HG02943 (cell line): ENCODE measurements at regions not wholly inside any gene's neighbourhood (a gene's known extent, or its start where the extent isn't known, plus 50 kb on each side); places are given as distances from the start of the nearest gene placed in this dataset.

ENCODE experiments used
- ATAC-seq: cut with Tn5 transposase; IDR thresholded peaks from one replicate; pipeline ENCODE4 v1.9.1; 2021; ENCODE audit warnings: mild to moderate bottlenecking, low read depth, moderate library complexity; ENCODE audit not compliant: unreplicated experiment

DNA sequence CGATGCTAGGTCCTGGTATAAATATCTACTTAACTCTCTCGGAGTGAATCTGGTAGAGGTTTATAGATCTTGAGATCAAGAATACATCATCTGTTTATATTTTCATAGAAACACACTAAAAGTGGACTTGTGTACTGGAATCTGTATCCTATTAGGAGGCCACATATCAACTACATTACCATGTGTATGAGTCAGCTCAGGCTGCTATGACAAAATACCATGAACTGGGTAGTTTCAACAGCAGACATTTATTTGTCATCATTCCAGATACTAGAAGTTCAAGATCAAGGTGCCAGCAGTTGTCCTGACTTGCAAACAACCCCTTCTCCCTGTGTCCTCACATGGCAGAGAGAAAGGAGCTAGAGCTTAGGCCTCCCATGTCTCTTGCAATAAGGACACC is 113.9 kb upstream of the PFKP start:
- no peak for ATAC-seq

DNA sequence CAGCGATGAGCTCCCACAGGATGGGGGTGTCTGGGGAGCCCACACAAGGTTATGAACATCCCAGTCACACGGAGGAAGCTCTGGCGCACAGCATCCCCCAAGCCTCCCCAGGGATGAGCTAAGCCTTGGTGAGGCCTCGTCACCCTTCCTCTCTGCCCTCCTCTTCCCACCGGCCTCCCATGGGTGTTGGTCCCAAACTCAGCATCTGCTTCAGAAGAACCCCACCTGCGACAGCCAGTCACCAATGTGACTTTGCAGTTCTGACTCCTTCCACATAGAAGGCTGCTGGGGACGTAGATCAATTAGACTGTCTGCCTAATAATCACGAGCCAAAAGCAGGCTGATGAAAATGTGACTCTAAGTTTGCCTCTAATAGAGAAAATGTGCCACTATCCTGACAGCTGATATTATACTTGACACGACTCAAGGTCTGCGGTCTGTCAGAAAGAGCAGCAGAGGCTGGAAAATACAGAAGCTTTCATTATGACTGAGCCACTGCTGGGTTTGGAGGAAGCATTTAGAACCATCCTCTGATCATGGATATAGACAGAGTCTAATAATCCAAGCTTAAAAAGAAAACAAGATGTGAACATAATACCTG is 116.0 kb upstream of the PFKP start:
- no peak for ATAC-seq

DNA sequence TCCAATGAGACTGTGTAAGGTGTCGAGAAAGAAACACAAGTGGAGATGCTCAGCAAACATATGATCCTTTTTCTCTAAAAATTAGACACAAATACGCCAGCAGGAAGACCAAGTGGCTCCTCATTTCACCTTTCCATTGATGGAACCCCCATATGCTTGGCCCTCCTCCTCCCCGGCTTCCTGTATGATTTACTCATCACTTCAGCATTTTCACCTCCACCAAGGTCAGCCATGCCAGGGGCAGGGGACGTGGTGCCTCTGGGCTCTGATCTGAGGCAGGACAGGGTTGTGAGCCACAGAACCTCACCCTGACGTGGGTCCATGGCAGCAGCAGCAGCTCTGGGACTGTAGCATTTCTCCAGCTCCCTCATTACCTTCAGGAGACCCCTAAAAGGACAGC is 116.8 kb upstream of the PFKP start:
- ATAC-seq, result no peak

DNA sequence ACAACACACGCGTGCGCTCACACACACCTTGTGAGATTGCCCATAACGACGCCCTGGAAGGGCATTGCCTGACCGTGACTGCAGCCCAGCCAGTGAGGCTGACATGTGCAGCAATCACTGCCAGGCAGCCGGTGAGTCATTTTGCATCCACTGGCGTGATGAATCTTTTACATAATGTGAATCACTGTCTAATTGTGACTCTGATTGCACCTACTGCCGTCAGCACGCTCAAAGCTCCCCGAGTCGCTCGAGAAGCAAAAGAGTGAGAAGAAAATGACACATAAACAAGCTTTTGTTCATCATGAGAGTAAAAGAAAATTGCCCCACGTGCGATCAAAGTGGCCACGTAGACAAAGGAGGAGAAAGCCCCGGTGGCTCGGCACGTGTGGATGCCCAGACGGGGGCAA is 117.4 kb upstream of the PFKP start:
- ATAC-seq, result peak; percentile 50

DNA sequence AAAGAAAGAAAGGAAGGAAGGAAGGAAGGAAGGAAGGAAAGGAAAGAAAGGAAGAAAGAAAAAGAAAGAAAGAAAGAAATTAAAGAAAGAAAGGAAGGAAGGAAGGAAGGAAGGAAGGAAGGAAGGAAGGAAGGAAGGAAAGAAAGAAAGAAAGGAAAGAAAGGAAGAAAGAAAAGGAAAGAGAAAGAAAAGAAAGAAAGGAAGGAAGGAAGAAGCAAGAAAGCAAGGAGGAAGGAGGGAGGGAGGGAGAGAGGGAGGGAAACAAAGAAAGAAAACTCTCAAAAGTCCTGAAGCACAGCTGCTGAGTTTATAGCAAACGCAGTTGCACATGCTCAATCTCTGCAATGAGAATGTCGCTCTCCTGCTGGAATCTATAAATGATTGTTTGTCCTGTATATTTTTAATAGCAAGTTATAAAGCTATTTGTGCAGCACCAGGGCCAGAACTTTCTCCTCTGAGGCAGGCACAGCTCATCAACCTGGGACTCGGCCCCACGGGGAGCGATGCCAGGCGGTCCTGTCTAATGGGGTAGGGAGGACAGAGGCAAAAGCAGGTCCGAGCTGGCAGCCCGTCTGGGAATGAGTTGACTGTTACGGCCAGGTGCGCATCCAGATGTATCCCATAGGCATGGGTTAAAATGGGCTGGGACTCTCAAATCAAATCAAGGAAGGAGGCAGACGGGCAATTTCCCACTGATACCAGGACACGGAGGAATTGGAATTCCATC is 118.0 kb upstream of the PFKP start:
- ATAC-seq, result no peak

DNA sequence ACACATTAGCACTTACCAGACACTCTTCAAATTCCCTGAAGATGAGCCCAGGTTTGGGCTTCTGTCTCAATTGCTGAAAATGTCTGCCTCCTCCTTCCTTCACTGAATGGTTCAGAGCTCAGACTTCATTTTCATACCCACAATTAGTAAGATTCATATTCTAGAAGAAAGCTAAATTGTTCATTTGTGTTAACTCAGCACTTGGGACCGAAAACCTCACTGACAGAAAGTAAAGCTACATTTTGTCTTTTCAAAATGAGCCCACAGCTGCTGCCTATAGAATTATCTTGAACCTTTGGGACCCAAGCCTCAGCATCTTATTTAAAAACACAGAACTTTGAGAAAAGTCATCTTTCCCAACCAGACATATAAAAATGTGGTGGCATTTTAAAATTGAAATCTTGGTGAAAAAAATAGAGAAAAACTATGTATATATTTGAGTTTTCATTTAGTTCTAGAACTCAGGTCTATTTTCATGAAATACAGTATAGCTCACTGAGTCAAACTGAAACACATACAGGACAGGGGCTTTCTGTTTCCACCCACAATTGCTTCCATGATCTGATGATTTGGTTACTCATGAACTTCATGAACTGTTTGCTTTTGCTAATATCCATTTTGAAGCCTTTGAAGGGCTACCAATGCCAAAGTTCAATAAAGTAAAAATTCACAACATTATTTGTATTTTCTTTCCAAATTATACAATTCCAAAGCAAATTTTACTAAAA is 119.1 kb upstream of the PFKP start:
- ATAC-seq, result peak; percentile 67

DNA sequence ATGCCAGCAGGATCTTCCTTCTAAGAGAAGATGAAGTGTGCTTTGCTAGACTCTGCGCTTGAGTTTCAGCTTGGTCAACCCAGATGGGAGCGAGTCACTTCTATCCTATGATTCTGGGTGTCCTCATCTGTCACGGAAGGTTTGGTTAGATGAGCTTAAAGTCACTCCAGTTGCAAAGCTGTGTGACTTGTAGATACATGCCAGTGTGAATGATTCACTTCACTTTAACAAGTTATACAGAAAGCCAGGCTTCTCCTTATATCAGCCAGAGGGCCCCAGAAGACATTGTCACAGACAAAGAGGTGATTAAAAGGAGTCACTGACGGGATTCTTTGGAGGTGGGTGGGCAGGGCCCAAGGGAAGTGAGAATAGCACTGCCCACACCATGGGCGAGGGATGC is 122.6 kb upstream of the PFKP start:
- ATAC-seq, result no peak

DNA sequence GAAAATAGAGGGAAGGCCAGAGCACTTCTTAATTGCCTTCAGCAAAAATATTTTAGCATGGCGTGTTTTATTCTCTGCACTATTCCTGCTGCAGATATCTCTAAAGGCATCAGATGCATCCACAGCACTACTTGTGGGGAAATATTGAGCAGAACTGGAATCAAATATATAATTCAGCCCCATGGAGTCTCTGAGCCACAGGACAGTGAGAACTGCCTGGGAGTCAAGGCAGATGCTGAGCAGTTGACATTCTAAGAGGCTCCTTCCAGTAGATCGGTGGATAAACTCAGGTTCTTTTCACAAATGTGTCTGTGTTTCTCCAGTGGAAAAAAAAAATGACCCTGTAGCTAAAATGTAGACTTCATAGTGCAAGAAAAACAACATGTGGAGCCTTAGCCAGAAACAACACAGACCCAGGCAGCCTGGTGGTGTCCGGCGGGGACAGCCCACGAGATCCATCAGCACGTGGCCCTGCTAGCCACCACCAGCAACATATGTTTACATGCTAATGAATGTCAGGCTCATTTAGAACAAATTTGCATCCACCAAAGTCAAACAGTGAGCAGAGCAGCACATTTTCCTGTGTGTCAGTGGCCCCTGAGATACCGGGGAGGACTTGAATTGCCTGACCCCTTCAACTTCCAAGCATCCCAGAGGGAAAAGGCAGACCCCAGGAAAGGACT is 123.3 kb upstream of the PFKP start:
- ATAC-seq, result no peak

DNA sequence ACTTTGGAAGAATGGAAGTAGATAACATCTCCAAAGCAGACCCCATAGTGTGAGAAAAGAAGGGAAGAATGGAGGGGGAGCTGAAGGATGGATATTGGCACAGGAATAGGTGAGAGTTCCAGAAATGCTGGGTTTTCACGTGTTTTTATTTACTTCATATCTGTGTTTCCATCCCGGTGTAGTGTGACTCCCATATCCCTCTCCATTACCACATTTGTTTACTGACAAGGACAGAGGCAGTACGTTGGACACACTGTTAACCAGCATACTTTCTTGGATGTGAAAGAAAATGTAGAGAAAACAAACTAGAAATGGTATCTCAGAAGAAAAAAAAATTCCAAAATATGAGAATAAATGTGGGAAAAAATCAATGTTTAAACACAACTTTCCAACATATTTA is 124.4 kb upstream of the PFKP start:
- no peak for ATAC-seq

DNA sequence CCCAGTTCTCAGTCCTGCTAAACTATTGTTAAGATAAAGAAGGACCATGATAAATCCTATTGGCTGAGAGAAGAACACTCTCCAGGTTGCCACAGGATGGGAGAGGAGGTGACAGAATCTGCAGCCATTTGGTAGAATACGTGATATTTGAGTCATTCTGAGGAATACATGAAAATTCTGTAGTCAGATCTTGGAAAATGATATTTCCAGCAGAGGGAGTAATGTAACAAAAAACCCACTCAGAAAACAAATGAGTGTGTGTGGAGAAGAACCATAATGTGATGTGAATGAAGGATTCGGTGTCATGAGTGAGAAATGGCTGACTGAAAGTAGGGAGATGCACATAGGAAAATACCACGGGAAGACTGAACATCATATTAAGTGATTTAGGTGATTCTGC is 128.5 kb upstream of the PFKP start:
- no peak for ATAC-seq

DNA sequence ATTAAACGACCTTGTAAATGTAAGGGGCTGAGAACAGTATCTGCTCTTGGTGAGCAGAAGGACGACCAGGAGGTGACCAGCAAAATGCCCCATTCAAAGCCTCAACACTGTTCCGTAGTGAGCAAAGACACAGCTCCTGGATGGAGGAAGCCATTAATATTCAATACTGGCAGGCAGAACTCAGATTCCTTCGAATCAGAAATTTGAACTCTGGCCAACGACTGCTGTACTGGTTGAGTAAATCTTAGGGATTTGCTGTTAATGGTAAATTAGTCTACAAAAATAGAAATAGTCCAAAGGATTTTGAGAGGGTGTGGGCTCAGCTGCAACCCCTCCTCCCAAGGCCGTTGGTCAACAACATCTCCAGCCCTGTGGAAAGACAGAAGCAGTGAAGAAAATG is 130.5 kb upstream of the PFKP start:
- ATAC-seq, result no peak

DNA sequence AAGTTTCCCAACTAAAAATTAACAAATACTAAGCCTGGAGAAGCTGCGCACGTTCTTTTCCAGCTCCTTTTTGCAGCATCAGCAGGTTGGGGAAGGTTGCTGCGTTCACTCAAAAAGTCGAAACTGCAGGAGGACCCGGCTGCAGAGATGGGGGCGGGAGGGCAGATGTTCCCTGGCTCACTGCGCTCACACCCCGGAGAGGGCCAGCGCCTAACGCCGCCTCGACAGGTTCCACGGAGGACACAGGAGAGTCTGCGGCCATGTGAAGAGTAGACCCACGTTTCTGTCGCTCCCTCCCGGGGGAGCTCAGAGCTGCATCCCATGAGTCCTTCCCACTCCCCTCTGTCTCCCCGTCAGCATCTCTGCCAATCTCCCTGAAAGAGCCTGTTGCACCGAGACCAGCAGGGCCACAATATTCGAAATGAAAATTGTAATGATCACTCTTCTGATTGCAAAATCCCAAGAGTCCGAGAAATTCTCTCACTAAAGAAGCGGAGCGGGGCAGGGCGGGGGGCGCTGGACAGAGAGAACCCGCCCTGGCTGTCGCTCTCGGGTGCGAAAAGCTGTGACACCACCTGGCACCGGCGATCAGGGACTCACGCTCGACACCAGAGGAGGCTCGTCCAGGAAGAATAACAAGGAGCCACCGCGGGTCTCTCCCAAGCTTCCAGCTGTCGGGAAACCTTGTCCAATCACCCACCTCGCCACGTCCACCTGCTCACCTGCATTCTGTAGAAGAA is 131.5 kb upstream of the PFKP start:
- ATAC-seq, result no peak

DNA sequence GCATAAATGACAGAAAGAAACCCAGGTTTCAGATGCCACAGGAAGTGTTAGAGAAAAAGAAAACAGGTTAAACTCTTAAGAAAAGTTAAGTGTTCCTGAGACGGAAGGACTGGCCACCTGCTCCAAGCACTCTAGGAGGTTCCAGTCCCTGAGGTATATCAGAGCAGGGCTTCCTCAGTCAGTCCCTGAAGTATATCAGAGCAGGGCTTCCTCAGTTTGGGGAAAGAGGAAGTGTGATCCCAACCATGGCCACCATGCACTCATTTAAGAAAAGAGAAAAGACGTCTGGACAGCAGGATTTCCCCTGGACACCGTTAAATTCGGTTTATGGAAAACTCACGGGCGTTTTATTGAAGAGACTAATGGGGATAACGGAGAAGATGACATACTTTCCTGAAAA is 133.4 kb upstream of the PFKP start:
- no peak for ATAC-seq

DNA sequence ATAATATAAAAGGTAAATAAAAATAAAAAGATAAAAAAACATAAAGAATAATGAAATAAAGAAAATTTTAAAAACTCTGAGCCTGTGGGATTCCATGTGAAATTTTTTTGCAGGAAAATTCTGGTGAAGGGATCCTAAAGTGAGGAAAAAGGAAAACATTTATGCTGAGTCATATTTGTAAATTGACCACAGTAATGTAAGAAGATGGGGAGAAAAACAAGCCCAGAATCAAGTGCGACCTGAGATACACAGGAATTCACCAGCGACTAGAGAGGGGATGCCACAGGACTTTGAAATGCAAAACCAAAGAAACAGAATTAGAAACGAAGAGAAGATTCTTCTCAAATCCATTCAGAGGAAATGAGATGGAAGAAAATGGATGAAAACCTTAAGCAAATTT is 133.8 kb upstream of the PFKP start:
- no peak for ATAC-seq

DNA sequence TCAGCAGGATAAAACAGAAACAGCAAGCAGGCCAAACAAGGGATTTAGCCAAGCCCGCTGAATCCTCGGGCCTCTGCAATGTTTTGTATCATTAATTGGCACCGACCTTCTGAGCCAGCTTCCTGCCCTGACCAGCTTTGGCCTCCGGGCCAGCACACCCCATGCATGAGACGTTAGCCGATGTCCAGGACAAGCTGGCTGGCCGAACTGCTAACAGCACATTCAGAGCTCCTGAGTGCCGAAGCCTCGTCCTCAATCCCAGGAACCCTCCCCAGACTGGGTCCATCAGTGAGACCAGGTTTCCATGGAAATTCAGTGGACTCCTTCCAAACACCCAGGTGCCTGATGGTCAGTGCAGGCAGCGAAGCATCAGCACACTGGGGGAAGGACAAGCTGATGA is 134.3 kb upstream of the PFKP start:
- no peak for ATAC-seq

DNA sequence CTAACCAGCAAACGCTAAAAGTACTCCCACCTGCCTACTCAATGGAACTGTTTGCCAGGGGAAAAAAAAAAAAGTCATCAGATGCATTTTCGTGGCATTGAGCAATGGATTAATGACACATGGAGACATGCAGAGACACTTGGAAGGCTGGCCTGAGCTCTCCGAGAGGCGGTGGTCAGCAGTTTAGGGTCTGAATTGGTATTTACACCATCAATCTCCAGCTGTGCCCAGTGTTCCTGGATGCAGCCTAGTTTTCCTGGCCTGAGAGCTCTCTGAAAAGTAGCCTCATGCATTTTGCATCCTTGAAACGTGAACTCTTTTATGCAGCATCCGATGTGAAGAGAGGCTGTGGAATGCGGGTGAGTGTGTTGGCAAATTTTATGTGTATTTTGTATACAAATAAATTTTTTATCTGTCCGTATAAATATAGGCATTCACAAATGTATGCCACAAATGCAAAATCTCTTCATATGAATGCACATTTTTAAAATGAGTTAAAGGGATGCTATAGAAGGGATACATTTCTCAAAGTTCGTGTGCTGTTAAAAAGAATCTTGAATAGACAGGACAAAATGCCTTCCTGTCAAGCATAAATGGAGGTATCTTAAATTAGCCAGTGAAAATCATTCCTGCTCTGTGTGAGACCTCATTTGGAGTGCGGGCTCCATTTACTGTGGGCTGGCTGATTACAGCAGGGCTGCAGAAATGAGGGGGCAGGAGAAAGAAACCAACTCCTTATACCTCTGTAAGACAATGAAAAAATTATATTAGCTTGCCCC is 137.7 kb upstream of the PFKP start:
- no peak for ATAC-seq

DNA sequence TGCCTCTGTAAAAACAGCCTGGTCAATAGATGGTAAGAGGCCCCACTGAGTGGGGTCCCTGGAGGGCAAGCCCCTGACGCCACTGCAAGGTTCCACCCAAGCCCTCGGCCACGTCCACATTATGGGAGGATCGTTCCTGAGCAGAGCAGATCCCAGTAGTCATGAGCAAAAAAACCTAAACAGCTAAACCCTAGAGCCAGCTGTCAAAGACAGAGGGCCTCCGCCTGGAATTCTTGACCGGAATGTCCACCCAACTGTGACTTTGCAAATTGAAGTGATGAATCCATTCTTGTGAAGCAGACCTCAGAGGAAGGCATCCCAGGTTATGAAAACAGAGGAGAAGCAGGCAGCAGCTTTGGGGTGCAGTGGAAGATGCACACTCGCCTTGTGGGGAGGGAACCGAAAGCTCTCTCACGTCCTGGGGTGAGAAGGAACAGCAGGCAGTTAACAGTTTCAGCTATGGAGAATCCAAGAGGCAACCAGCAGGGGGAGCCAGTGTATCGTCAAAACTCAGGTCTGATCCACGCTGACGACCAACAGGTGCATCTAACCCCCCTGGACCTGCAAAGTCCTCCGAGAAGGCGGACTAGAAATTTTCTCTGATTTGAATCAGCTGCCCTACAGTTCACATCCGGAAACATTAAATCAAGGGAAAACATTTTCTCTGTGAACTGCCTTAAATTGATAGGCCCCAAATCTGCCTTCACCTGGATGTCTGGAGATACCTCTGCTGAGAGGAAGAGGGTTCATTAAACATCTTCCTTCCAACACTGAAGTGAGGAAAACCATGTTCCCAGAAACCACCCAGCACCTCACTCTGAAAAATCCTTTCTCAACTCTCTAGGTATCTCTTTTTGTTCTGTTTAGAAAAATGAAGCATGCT is 139.1 kb upstream of the PFKP start:
- no peak for ATAC-seq

DNA sequence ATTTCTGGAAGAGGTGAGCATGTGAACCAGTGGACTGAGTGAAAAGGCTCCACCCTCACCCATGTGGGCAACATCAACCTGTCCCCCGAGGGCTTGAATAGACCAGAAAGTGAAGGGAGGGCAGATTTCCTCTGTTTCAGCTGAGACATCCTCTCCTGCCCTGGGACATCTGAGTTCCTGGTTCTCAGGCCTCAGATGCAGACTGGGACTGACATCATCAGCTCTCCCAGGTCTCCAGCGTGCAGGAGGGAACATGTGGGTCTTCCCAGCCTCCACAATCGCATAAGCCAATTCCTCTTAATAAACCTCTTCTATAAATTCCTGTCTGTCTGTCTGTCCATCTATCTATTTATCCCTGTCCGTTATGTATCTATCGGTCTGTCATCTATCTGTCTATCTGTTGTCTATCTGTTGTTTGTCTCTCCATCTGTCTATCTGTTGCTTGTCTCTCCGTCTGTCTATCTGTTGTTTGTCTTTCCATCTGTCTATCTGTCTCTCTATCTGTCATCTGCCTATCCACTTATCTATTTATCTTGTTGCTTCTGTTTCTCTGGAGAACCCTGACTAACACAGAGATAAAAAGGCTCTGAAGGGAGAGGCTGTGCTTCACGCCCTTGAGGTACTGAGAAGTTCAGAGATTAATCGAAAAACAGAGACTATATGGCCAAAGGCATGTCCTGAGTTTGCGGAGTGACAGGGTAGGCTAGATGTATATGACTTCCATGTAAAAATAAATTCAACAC is 140.3 kb upstream of the PFKP start:
- no peak for ATAC-seq
